CD4-positive, alpha-beta T cell (primary cell): ENCODE measurements at regions not wholly inside any gene's neighbourhood (a gene's known extent, or its start where the extent isn't known, plus 50 kb on each side); places are given as distances from the start of the nearest gene placed in this dataset.

Experiments used
- ATAC-seq: fragments of 200-7000 bp; cut with Tn5 transposase; one replicate; pipeline ENCODE4 v1.10.0; 2022; ENCODE audit warnings: mild to moderate bottlenecking; ENCODE audit not compliant: poor library complexity
- CTCF ChIA-PET: fragments of 350-600 bp; sonication (Branson Sonifier 250); formaldehyde crosslinking; loops from one replicate; lab custom pipeline; 2021; ENCODE audit warnings: antibody characterized with exemption, inconsistent platforms; lab: Charles Lee
- POLR2A ChIA-PET: fragments of 350-600 bp; sonication (Branson Sonifier 250); formaldehyde crosslinking; loops from one replicate; lab custom pipeline; 2021; ENCODE audit warnings: antibody characterized with exemption, inconsistent platforms; lab: Charles Lee
- DNase-seq, 14 experiments: peaks; one replicate each; pipeline ENCODE4 v3.0.0-alpha.2; 2013 to 2020; ENCODE audit warnings: mixed read lengths in 2 of 14
- H3K27ac ChIP-seq, 2 donors: one replicate each; pipeline versions ENCODE4 v1.5.1 to v1.7.0; 2013; ENCODE audit warnings: low read length in 2 of 2, low read depth in 1 of 2, mild to moderate bottlenecking in 1 of 2
- H3K27me3 ChIP-seq, 2 experiments: 1 replicate in 1 of 2; 2 replicates in 1 of 2; pipeline versions ENCODE4 v1.6.1 to v1.7.0; 2013; ENCODE audit warnings: low read length in 2 of 2, control low read depth in 1 of 2, mild to moderate bottlenecking in 1 of 2, moderate library complexity in 1 of 2; ENCODE audit not compliant: insufficient read depth in 2 of 2, control insufficient read depth in 1 of 2
- H3K36me3 ChIP-seq: one replicate; pipeline ENCODE4 v1.6.1; 2013; ENCODE audit warnings: low read length, control low read depth; ENCODE audit not compliant: insufficient read depth
- H3K4me1 ChIP-seq: one replicate; pipeline ENCODE4 v1.6.1; 2013; ENCODE audit warnings: low read length, control low read depth; ENCODE audit not compliant: insufficient read depth
- H3K4me3 ChIP-seq: one replicate; pipeline ENCODE4 v1.5.1; 2013; ENCODE audit warnings: mild to moderate bottlenecking, low read length, moderate library complexity
- H3K9me3 ChIP-seq, 2 experiments: 1 replicate in 1 of 2; 2 replicates in 1 of 2; pipeline versions ENCODE4 v1.6.1 to v1.7.0; 2013; ENCODE audit warnings: low read length in 2 of 2, mild to moderate bottlenecking in 2 of 2, control low read depth in 1 of 2, moderate library complexity in 1 of 2; ENCODE audit not compliant: control insufficient read depth in 1 of 2, insufficient read depth in 1 of 2
- H3K27ac Mint-ChIP-seq: one replicate; pipeline ENCODE4 v1.8.0; 2020; ENCODE audit warnings: mixed read lengths
- H3K27me3 Mint-ChIP-seq: one replicate; pipeline ENCODE4 v1.8.0; 2021; ENCODE audit warnings: mixed read lengths
- H3K36me3 Mint-ChIP-seq: one replicate; pipeline ENCODE4 v1.8.0; 2021; ENCODE audit warnings: low read depth, mixed read lengths
- H3K4me1 Mint-ChIP-seq: one replicate; pipeline ENCODE4 v1.8.0; 2021; ENCODE audit warnings: low read depth, mixed read lengths
- H3K4me3 Mint-ChIP-seq: one replicate; pipeline ENCODE4 v1.8.0; 2020; ENCODE audit warnings: mild to moderate bottlenecking, mixed read lengths
- H3K9me3 Mint-ChIP-seq: one replicate; pipeline ENCODE4 v1.8.0; 2020; ENCODE audit warnings: mixed read lengths
- CTCF ChIP-seq: fragments of 200-600 bp; IDR thresholded peaks from one replicate; pipeline ENCODE4 v1.8.0; 2022; ENCODE audit warnings: antibody characterized with exemption, mild to moderate bottlenecking
- intact Hi-C, 2 experiments: fragments of 100-400 bp; cut with DNase I in 1 of 2; cut with micrococcal nuclease in 1 of 2; formaldehyde crosslinking; loops; one replicate each; pipeline versions ENCODE4 v1.15.1 to v1.9.0; 2023 to 2025; cut with DNase I, micrococcal nuclease

GRCh38 chr4:60879135-60879701 lies 320.9 kb upstream of the ADGRL3 start:
- H3K36me3 ChIP-seq, result no peaks in the 10 kb centered on the region
- peaks cover 11% of the 10 kb centered on the region for H3K9me3 Mint-ChIP-seq
- DNase-seq, result no peak

GRCh38 chr4:60884587-60884986 lies 315.5 kb upstream of the ADGRL3 start:
- ChIA-PET CTCF (no interaction called here), POLR2A (no interaction called here)
- no peaks in the 10 kb centered on the region for H3K27me3 ChIP-seq
- peaks cover 0 to 3% of the 10 kb centered on the region in 2 experiments for H3K9me3 ChIP-seq
- H3K4me3 Mint-ChIP-seq, result no peak overlapping the region
- H3K4me3 ChIP-seq, result no peak overlapping the region
- H3K36me3 ChIP-seq, result no peaks in the 10 kb centered on the region
- no peak overlapping the region for H3K27ac Mint-ChIP-seq
- H3K9me3 Mint-ChIP-seq, result peaks cover 19% of the 10 kb centered on the region
- no peak overlapping the region for H3K27ac ChIP-seq
- TF ChIP-seq CTCF, result no peak
- H3K4me1 Mint-ChIP-seq, result no peaks in the 10 kb centered on the region
- no peak for DNase-seq
- no peaks in the 10 kb centered on the region for H3K4me1 ChIP-seq
- H3K27me3 Mint-ChIP-seq, result no peaks in the 10 kb centered on the region
- no peak for ATAC-seq
- intact Hi-C loops, result no loop called here
- H3K36me3 Mint-ChIP-seq, result no peaks in the 10 kb centered on the region

More at GRCh38 chr4:60879135-60879701, 320.9 kb upstream of the ADGRL3 start:
- H3K27me3 ChIP-seq, result no peaks in the 10 kb centered on the region
- no peaks in the 10 kb centered on the region for H3K4me1 Mint-ChIP-seq
- intact Hi-C loops, result no loop called here
- H3K9me3 ChIP-seq, result no peaks in the 10 kb centered on the region
- no peak for ATAC-seq
- H3K27ac Mint-ChIP-seq, result no peak overlapping the region
- H3K36me3 Mint-ChIP-seq, result no peaks in the 10 kb centered on the region
- TF ChIP-seq CTCF, result no peak
- no peak overlapping the region for H3K4me3 ChIP-seq
- POLR2A ChIA-PET, result no interaction called here
- no peak overlapping the region for H3K4me3 Mint-ChIP-seq
- H3K4me1 ChIP-seq, result no peaks in the 10 kb centered on the region
- CTCF ChIA-PET, result no interaction called here
- no peak overlapping the region for H3K27ac ChIP-seq
- H3K27me3 Mint-ChIP-seq, result no peaks in the 10 kb centered on the region

GRCh38 chr4:60885011-60885410 lies 315.1 kb upstream of the ADGRL3 start:
- no peaks in the 10 kb centered on the region for H3K36me3 ChIP-seq
- ChIA-PET CTCF (no interaction called here), POLR2A (no interaction called here)
- H3K27ac Mint-ChIP-seq, result no peak overlapping the region
- H3K27ac ChIP-seq, result no peak overlapping the region
- no peak overlapping the region for H3K4me3 Mint-ChIP-seq
- H3K4me1 Mint-ChIP-seq, result no peaks in the 10 kb centered on the region
- H3K9me3 ChIP-seq, result peaks cover 0 to 3% of the 10 kb centered on the region in 2 experiments
- TF ChIP-seq CTCF, result no peak
- intact Hi-C loops, result no loop called here
- no peaks in the 10 kb centered on the region for H3K27me3 ChIP-seq
- no peaks in the 10 kb centered on the region for H3K27me3 Mint-ChIP-seq
- ATAC-seq (no peak), DNase-seq (no peak)
- H3K36me3 Mint-ChIP-seq, result no peaks in the 10 kb centered on the region
- no peak overlapping the region for H3K4me3 ChIP-seq
- H3K9me3 Mint-ChIP-seq, result peaks cover 20% of the 10 kb centered on the region
- H3K4me1 ChIP-seq, result no peaks in the 10 kb centered on the region
